GM19240 (cell line): ENCODE measurements at regions not wholly inside any gene's neighbourhood (a gene's known extent, or its start where the extent isn't known, plus 50 kb on each side); places are given as distances from the start of the nearest gene placed in this dataset.
"Not testable (repeated sequence)": the region's sequence is repeated elsewhere in the genome, so short reads cannot be mapped to it uniquely, and the experiment has no call there.

ENCODE experiments used
- DNase-seq: peaks from one replicate; pipeline ENCODE4 v3.0.0; 2011; ENCODE audit warnings: low spot score; ENCODE audit not compliant: insufficient read length

GRCh38 chr12:75765170-75766059 is 254.0 kb upstream of the KRR1 start:
- DNase-seq, result no peak

DNA sequence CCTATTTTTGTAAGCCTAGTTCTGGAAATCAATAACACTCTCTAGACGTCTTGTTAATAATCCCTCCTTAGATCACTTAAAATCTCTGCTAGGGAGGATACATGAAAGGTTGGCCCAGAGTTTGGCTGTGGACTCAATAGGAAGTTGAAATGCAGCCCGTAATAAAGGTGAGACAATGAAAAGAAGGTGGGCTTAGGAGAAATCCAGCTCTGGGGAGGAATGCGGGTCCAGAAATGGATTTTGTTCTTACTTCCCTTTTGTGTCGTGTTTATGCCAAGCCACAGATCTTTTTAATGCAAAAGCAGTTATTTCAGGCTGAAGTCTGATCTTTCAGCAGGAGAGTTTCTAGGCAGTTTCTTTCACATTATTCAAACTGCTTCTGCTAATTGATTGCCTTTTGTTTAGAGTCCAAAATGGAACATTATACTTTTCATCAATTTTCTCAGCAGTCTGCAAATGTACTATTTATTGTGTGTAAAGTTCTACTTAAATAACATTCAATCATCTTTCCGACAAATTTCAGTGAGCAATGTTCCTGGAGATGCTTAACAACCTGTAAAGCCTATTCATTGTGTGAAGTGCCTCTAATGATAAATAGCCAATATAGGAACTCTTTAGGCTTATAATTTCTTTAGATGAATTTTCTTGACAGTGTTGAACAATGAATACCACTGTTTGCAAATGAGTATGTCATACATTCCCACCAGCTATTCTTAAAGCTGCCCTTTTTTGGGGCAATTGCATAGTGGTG is 252.9 kb upstream of the KRR1 start:
- no peak for DNase-seq

DNA sequence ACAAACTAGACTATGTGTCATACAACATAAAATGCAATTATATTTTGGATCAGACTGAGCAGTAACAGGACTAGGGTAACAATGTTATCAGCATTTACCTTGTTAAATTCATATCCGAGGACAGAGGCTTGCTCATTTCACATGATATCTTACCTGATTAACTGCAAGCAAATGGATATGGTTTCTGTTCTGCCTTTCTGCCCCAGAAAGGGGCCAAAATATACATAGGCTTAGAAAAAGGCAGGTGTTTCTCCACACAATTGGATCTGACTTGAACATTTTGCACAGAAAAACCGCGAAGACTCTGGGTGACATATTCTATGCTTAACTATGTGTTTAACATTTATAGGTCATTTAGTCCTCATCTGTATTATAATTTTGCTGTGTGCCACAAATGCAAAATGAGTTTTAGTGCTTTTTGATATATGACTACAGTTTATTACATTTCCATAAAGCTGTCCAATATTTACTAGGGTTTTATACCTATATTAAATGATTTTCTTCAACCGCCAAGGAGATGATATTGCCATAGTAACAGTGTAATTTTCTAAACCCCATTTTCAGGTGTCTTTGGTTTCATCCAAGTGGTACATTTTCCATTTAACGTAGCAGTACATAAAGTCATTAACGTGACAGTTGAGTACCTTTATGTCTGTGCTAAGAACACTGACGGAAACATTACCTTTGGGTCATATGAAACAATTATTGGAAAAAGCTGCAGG is 249.3 kb upstream of the KRR1 start:
- no peak for DNase-seq

GRCh38 chr12:75759842-75760572 is 248.6 kb upstream of the KRR1 start:
- DNase-seq, result no peak

- DNase-seq, result no peak
Observed at GRCh38 chr12:75759196-75759595, 247.8 kb upstream of the KRR1 start.

GRCh38 chr12:75756771-75757170 is 245.4 kb upstream of the KRR1 start:
- DNase-seq, result no peak

DNA sequence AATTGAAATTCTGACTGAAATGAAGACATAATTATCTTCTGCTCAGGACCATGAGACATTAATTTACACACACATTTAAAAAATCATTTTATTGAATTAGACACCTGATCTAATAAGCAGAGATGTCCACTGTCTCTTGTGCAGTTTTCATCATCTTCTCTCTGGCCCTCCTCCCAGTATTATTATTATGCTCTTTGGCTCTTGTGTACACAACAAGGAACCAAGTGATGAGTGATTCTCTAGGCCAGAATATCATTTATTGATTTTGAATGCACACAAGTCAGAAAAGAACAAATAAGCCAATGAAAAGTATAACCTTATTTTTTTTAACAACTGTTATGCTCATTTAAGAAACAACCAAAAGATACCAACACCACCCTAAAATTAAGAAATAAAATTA is 244.7 kb upstream of the KRR1 start:
- no peak for DNase-seq

DNA sequence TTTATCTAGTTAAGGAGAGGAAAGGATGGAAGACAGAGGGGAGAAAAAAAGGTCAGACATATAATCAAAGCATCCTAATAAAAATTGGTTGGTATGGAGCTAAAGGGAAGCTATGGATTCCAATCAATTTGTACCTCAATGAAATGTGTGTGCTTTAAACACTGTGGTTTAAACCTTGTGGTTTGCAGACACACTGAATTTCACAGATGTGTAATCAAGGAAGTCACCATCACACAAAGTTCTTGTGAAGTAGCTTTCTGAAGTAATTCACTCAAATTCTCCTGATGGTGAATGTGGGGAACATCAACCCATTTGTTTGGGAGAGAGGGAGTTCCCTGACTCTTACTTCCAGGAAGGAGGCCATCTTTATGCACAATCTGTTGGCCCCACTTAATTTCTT is 243.3 kb upstream of the KRR1 start:
- DNase-seq, result no peak

DNA sequence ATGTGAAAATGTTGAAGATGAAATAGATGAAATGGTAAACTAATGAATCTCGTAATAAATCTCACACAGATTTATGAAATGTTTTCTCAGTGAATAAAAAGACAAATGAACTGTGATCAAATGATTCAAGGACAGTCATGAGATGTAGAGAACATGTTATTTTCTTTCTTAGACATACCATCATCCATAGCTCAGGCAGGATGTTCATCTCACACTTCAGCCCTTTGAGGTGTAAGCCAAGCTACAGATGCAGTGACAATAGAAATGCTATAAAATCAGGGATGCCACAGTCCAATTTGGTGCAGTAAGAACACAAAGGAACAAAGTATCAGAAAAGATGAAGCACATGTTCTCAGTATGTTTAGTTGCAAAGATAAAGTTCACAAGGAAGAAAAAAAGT is 242.7 kb upstream of the KRR1 start:
- no peak for DNase-seq

DNA sequence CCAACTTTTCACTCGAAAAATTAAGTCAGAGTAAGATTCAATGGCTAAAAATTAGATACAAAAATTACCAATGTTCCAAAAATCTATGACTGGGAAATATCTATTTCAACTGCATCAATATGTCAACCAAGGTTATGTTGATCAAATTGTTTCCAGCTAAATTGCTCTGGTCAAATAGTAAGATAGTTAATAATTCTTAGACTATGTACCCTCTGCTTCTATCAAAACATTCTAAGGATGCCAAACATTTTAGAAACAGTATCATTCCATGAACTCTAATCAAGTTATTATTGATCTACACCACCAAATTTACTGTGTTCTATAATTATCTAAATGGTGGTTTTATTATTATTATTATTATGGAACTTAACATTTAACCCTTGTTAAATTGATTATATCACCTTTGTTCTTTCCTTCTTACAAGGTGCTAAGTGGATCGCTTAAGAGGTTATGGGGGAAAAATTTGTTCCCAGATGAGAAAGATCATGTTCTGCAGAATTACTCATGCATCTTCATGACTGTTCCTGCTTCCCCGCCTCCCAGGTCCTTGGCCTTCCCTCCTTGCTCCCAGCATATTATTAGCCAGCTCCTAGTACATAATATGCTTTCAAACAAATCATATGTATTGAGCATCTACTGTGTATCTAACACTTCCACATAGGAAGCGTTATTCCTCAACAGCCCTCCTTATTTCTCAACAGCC is 240.5 kb upstream of the KRR1 start:
- DNase-seq, result no peak

- no peak for DNase-seq
Observed at GRCh38 chr12:75750716-75751306, 239.4 kb upstream of the KRR1 start.

- not testable (repeated sequence) for DNase-seq
Observed at GRCh38 chr12:75748990-75749389, 237.6 kb upstream of the KRR1 start.

- no peak for DNase-seq
Observed at GRCh38 chr12:75748136-75748535, 236.7 kb upstream of the KRR1 start.

DNA sequence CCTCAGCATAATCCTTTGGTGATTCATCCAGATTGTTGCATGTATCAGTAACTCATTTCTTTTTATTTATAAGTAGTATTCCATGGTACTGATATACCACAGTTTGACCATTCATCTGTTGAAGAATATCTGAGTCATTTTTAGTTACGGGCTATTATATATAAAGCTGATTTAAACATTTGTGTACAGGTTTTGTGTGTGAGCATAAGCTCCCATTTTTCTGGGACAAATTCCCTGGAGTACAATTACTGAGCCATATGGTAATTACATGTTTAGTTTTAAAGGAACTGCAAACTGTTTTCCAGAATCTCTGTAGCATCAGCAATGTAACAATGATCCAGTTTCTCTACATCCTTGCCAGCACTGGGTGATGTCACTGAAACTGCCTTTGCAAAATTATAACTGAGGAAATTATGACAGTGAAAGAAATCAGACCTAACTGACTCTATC is 236.2 kb upstream of the KRR1 start:
- no peak for DNase-seq

DNA sequence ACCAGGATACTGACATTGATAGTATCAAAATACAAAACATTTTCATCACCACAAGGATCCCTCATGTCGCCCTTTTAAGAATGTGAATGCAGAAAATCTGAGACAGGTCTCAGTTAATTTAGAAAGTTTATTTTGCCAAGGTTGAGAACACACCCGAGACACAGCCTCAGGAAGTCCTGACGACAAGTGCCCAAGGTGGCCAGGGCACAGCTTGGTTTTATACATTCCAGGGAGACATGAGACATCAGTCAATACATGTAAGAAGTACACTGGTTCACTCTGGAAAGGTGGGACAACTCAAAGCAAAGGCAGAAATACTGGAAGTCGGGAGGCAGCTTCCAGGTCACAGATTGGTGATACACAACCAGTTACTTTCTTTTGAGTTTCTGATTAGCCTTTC is 235.2 kb upstream of the KRR1 start:
- DNase-seq, result no peak

- DNase-seq, result no peak
Observed at GRCh38 chr12:75744607-75745256, 233.3 kb upstream of the KRR1 start.

DNA sequence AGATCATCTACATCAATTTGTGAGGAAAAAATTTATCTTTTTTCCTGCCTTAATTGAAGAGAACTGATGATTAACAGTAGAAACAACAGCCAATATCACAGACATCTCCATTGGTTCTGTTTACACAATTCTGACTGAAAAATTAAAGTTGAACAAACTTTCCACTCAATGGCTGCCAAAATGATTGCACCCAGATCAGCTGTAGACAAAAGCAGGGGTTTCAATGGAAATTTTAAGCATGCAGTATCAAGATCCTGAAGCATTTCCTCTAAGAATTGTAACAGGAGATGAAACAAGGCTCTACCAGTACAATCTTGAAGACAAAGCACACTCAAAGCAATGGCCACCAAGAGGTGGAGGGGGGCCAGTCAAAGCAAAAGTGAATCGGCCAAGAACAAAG is 231.6 kb upstream of the KRR1 start:
- DNase-seq, result no peak

DNA sequence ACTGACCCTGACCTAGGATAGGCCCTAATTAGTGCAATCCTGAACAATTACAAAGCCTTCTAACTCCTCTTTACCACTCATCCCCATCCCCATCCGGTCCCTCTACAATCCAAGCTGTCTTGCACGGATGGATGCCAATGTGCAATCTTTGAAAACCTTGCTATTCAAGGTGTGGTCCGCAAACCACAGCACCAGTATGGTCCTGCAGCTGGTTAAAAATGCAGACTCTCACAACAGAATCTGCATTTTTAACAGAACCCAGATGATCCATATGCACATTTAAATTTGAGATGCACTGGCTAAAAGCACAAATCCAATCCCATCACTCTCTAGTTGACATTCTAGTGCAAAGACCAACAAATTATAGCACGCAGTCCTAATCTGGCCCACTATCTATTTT is 230.6 kb upstream of the KRR1 start:
- no peak for DNase-seq

- DNase-seq, result no peak
Observed at GRCh38 chr12:75739912-75740311, 228.5 kb upstream of the KRR1 start.

DNA sequence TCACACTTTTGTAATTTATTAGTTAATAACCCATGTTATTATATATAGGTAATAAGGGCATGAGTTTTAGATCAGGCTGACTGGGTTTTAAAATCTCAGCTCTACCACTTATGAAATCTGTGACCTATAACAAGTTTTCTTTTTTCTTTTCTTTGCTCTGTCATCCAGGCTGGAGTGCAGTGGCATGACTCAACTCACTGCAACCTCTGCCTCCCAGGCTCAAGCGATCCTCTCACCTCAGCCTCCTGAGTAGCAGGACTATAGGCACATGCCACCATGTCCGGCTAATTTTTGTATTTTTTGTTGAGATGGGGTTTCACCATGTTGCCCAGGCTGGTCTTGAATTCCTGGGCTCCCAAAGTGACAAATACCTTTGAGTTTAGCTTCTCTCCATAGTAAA is 227.7 kb upstream of the KRR1 start:
- not testable (repeated sequence) for DNase-seq
